Calu3 (cell line): ENCODE measurements at regions not wholly inside any gene's neighbourhood (a gene's known extent, or its start where the extent isn't known, plus 50 kb on each side); places are given as distances from the start of the nearest gene placed in this dataset.

ENCODE experiments used
- BruUV-seq: library from RNA; stranded (reverse); fragments of 400-500 nt; replicated peaks from 2 replicates; lab custom pipeline; 2021; lab: Mats Ljungman, UMichigan
- CTCF ChIA-PET: fragments of 300-600 bp; sonication (Branson Sonifier 250); formaldehyde crosslinking; loops from one replicate; lab custom pipeline; 2022; ENCODE audit warnings: antibody characterized with exemption; lab: Charles Lee
- DNase-seq: peaks from one replicate; pipeline ENCODE4 v3.0.0; 2022
- H3K27ac Mint-ChIP-seq: one replicate; pipeline ENCODE4 v1.8.0; 2022; ENCODE audit warnings: mixed read lengths; ENCODE audit not compliant: unreplicated experiment
- H3K27me3 Mint-ChIP-seq: one replicate; pipeline ENCODE4 v1.8.0; 2022; ENCODE audit warnings: mixed read lengths; ENCODE audit not compliant: unreplicated experiment
- H3K36me3 Mint-ChIP-seq: one replicate; pipeline ENCODE4 v1.8.0; 2022; ENCODE audit warnings: mild to moderate bottlenecking, moderate library complexity, mixed read lengths; ENCODE audit not compliant: insufficient read depth, unreplicated experiment
- H3K4me1 Mint-ChIP-seq: one replicate; pipeline ENCODE4 v1.8.0; 2022; ENCODE audit warnings: mild to moderate bottlenecking, low read depth, mixed read lengths; ENCODE audit not compliant: unreplicated experiment
- H3K4me3 Mint-ChIP-seq: one replicate; pipeline ENCODE4 v1.8.0; 2022; ENCODE audit warnings: mild to moderate bottlenecking, low read depth, moderate library complexity, mixed read lengths; ENCODE audit not compliant: unreplicated experiment
- H3K9me3 Mint-ChIP-seq: one replicate; pipeline ENCODE4 v1.8.0; 2022; ENCODE audit warnings: low read depth, mixed read lengths; ENCODE audit not compliant: unreplicated experiment
- CTCF ChIP-seq: fragments of 200-600 bp; IDR thresholded peaks from one replicate; pipeline ENCODE4 v1.8.0; 2022; ENCODE audit warnings: antibody characterized with exemption; ENCODE audit not compliant: unreplicated experiment
- intact Hi-C: fragments of 100-400 bp; cut with micrococcal nuclease; formaldehyde crosslinking; loops from one replicate; pipeline ENCODE4 v1.10.0; 2022; ENCODE audit not compliant: unreplicated experiment

- CTCF ChIA-PET: no interaction called here
- Mint-ChIP-seq H3K27ac (no peak overlapping the region), H3K4me1 (peaks cover 28% of the 10 kb centered on the region), H3K36me3 (no peaks in the 10 kb centered on the region), H3K9me3 (no peaks in the 10 kb centered on the region), H3K27me3 (peaks cover 83% of the 10 kb centered on the region), H3K4me3 (no peak overlapping the region)
- no peak for TF ChIP-seq CTCF
- DNase-seq: no peak
- intact Hi-C loops: loop anchor here (10.0 kb wide), 2 partner anchors 176 to 996 kb away; no protein-coding TSS in a partner anchor
- no TSS peak for BruUV-seq
Measured at GRCh38 chr14:100669011-100669412, 57.7 kb upstream of the DLK1 start.

DNA sequence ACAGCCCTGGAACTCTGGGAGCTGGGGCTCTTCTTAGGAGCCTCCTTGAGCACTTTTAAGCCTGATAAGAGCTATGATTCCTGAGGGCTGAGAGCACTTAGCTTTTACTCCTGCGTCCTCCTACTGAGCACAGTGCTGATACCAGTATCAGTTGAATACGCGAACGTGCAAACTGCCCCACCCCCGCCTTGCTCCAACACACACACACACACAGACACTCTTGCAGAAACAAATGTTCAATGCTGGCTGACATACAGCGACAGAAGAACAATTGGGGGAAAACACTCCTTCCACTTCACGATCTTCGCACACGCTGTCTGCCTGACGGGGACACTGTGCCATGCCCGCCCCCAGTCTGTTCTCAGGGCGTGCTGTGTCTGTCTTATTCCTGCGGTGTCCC, 57.2 kb upstream of the DLK1 start:
- CTCF ChIA-PET: no interaction called here
- Mint-ChIP-seq H3K4me3 (no peak overlapping the region), H3K4me1 (peaks cover 27% of the 10 kb centered on the region), H3K36me3 (no peaks in the 10 kb centered on the region), H3K27me3 (peaks cover 83% of the 10 kb centered on the region), H3K27ac (no peak overlapping the region), H3K9me3 (no peaks in the 10 kb centered on the region)
- BruUV-seq: no TSS peak
- DNase-seq: no peak
- intact Hi-C loops: loop anchor here (10.0 kb wide), 2 partner anchors 175 to 995 kb away; no protein-coding TSS in a partner anchor
- TF ChIP-seq CTCF: no peak

- Mint-ChIP-seq H3K4me3 (no peak overlapping the region), H3K9me3 (no peaks in the 10 kb centered on the region), H3K4me1 (peaks cover 20% of the 10 kb centered on the region), H3K36me3 (no peaks in the 10 kb centered on the region), H3K27me3 (peaks cover 83% of the 10 kb centered on the region), H3K27ac (no peak overlapping the region)
- CTCF ChIA-PET: no interaction called here
- no peak for DNase-seq
- intact Hi-C loops: no loop called here
- BruUV-seq: no TSS peak
- no peak for TF ChIP-seq CTCF
Measured at GRCh38 chr14:100670017-100670752, 56.5 kb upstream of the DLK1 start.

- intact Hi-C loops: no loop called here
- peaks cover 78% of the 10 kb centered on the region for H3K27me3 Mint-ChIP-seq
Measured at GRCh38 chr14:100670753-100671049, 56.0 kb upstream of the DLK1 start.

More at GRCh38 chr14:100670753-100671049, 56.0 kb upstream of the DLK1 start:
- Mint-ChIP-seq H3K9me3 (no peaks in the 10 kb centered on the region), H3K27ac (no peak overlapping the region), H3K4me3 (no peak overlapping the region), H3K36me3 (no peaks in the 10 kb centered on the region), H3K4me1 (peaks cover 15% of the 10 kb centered on the region)
- CTCF ChIA-PET: no interaction called here
- BruUV-seq: no TSS peak
- no peak for DNase-seq
- TF ChIP-seq CTCF: no peak
